ENCODE measurements at regions not wholly inside any gene's neighbourhood (a gene's known extent, or its start where the extent isn't known, plus 50 kb on each side); places are given as distances from the start of the nearest gene placed in this dataset.

DNA sequence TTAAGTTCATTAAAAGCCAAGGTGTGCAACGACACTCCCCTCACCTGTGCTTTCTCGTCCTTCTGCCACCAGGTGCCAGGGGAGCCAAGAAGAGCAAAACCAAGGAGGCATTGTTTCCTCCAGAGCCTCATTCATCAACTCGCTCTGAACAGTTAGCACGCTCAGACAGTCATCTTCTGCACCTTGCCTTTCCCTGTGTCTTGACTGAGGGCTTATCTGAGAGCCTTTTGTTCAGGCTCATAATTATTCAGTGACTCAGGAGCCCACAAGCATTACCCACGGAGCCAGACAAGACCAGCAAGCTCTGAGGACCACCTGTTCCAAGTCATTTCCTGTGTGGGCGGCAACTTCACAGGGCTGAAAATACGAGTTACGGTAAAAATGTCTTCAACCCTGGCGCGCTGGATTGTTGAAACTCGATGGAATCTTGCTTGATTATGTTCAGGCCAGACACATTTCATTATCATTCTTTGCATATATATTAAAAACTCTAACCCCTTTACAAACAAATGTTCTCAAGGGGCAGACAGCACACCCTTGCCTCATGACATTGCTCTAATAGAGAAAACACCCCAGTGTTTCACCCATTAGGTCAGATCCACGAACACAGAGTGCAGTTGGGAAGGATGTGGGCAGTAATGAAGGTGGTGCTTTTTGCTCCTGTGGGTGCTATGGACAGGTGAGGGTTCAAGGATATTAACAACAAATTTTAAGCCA lies 89.7 kb upstream of the RUNX1 start:
- peak; percentile 58 for DNase-seq

DNA sequence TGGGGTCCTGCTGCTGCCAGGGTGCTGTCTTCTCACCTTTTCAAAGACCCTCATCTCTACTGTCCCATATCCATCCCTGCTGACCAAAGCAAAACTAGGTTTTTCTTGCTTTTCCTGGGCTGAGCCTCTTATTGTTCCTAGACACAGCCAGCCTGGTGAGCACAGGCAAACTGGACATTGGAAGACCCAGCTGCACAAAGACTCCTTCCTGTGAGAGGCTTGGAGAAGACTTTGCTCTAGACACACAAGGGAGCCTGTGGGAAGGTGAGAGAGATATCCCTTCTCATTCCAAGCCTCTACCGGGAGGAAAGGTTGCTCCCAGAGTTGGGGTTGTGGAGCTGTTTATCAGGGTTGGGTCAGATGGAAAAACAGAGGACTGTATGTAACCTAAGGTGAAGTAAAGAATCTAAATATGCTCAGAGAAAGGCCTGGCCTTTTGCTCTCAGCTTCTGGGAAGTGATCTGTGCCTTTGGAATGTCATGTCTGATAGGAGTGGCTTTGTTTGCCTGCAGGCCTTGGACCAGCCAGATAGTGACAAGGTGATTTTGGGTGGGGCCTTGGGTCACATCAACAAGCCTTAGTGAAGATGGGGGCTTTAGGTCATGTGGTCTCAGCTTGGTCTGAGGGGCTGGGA lies 87.6 kb upstream of the RUNX1 start:
- no peak for DNase-seq

DNA sequence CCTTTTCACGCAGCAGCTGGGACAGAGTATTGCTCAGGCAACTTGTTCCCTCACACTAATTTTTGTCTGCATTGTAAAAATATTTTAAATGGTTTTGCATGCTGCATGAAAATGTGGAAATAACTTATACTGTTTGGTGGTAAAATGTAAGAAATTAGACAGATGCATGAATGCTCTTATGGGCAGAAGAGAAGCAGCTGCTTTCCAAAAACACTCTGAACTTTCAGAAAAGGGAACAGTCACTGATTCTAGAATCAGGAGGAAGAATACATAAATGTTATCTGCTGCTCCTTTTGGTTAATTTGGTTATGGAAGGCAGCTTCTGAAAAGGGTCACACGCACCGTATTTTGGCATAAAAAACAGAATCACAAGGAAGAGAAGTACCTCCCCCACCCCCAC lies 87.0 kb upstream of the RUNX1 start:
- no peak for DNase-seq

DNA sequence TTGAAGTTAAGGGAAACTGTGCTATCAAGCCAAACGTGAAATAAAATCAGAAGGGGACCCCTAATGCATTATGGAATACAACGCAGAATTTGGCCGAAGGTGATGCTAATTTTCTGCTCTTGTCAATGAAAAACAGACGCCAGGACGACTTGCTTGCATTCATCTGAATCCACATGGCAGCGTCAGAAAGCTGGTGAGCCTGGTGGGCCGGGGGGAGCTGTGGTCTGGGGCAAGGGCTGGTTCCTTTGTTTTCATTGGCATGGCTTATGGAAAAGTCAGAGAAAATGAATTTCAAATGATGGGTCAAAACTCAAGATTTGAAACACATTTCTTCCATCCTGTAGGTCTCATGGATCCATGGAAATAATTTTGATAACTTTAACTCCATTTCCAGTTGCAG lies 86.4 kb upstream of the RUNX1 start:
- DNase-seq, result no peak

DNA sequence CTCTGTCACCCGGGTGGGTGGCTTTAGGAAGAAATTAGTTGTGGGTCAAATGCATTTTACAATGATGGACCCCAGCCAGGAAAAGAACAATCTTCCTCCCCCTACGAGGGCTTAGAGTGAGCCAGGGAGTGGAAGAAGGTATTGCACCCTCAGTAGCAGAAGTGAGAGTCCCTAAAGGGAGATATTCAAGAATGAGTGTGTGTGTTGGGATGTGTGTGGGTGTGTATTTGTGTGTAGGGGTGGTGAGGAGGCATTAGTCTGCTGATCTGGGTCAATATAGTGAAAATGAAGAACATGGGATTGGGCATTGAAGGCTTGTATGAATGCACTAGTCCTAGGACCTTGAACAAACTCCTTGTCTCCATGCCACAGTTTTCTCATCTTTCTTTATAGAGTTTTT lies 85.2 kb upstream of the RUNX1 start:
- DNase-seq, result no peak

DNA sequence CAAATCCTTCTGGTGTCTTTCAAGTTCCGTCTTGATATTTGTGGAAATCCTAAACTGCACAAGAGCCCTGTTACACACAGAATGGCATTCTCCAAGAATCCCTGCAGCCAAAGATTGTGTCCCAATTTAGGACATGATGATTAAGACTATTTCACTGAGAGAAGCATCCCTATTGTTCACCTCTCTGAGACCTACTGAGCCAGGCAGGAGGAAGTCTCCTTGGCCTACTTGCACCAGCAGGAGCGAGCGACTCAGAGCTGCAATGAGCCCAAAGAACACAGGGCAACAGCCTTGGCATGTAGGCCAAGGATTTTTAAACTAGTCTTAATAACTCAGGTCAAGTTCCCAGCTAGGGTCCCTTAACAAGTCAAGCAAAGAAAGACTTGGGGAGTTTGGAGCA lies 79.4 kb upstream of the RUNX1 start:
- no peak for DNase-seq

DNA sequence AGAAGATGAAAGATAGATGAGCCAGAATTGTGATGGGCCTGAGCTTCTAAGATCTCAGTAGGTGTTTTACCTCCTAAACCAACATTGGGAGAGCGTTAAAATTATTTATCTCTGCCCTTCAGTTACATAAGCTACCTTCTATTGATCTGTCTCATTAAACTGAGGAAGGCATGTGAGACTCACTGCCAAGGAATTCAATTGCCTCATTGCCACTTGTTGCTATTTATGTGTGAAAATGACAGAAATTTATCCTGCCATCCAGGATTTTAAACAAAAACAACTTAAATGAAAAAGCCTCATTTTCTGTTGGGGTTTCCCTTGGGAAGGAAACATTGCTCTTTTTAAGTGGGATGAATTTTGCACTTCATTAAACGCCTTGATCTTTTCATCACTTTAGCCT lies 78.7 kb upstream of the RUNX1 start:
- DNase-seq, result no peak

DNA sequence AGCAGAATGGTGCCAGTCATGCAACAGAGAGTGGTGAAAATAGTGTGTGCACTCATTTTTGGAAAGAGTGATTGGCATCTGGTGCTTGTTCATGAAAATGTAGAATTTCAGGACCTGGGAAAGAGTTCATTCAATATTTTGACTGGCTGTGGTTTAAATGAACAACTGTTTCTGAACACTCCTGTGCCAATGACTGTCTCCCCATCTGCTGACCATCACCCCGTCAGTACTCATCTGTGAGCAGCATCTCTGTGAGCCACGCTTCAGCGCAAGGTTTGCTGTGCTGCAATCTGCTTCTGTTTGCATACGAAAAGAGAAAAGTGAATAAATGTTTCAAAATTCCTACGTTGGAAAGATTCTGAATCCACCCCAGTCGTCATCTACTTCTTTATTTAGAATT lies 77.9 kb upstream of the RUNX1 start:
- DNase-seq, result no peak

DNA sequence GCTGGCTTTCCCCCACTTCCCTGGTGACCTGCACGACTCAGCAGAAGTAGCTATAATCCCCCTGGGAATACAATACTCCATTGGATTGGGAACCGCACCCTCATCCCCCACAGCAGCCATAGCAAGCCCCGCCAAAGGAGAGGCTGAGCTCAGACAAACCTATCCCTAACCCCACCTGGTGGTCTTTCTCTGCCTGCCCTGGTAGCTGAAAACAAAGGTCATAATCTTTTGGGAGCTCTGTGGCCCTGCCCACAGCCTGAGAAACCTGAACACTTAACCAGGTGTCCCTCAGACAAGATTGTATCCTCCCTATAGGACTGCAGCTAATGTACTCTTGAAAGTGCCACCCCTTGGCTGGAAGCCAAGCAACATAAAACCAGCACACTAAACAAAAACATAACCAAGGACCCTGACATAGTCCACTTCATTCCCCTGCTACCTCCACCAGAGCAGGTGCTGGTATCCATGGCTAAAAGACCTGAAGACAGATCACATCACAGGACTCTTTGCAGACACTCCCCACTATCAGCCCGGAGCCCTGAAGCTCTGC lies 71.6 kb upstream of the RUNX1 start:
- DNase-seq, result no peak

DNA sequence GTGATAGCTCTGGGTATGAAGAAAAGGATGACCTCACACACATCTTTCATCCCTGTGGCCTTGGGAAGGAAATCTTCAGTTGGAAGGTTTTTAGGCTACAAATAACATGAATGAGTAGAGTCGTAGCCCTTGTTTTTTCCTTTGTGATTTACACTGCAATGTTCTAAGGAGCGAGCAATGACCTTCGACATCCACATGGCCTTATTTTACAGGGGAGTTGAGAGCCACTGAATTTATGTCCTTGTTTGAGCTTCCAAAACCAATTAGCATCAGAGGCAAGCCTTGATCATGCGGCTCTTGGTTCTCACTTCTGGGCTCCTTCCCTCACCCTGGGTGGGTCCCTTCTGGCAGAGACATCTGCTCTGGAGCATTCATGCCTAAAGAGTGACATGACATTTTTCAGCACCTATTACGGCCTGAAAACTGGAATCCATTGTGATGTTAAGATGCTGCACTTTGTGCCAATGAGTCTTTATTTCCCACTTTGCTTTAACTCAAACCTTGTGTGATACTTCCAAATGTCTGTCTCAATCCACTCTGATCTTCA lies 70.5 kb upstream of the RUNX1 start:
- no peak for DNase-seq

DNA sequence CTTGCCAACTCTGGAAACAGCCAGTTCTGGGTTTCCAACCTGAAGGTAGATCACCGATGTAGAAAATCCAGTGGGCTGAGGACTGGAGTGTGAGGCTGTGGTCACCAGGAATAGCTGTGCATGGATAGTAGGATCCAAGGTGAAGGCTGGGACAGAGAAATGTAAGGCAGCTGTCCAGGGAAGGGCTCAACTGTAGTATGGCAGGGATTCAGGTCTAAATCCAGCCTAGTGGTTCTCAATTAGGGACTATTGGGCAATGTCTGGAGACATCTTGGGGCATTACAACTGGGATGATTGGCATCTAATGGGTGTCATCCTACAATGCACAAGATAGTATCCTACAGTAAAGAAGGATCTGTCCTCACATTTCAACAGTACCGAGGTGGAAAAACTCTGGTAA lies 67.7 kb upstream of the RUNX1 start:
- DNase-seq, result no peak

DNA sequence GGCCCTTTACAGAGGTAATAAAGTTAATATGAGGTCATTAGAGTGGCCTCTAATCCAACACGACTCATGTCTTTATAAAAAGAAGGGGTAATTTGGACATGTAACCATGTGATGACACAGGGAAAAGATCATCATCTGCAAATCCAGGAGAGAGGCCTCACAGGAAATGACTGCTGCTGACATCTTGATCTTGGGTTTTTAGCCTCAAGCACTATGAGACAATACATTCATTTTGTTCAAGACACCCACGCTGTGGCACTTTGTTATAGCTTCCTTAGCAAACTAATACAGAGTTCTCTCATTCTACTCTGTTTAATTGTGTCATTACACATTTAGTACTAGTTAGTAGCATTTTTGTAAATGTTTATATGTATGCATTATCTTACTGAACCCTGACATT lies 64.0 kb upstream of the RUNX1 start:
- DNase-seq, result no peak

DNA sequence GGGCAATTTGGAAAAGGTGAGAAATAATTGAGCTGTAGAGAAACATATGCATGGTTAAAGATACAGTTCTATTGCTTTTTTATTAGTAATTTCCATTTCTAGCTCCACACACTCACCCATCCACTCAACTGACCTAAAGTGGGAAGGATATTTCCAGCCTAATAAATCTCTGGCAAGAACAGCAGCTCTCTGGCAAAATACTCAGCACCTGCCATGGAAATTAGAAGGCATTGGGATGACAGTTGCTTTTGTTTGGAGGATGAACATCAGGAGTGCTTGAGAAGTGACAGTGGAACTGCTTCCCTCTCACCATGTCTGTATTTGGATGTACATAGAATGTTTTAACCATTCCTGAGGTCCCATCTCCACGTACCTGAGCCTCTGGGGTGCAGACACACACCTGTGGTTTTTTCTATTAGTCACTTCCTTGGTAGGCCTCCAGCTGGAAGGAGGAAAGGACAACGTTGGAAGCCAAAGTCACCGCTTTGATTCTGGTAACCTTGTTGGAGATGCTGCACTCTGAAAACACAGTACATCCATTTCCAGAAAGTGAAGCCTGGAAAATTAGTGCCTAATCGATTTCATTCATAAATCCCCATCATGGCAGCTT lies 62.3 kb upstream of the RUNX1 start:
- no peak for DNase-seq

DNA sequence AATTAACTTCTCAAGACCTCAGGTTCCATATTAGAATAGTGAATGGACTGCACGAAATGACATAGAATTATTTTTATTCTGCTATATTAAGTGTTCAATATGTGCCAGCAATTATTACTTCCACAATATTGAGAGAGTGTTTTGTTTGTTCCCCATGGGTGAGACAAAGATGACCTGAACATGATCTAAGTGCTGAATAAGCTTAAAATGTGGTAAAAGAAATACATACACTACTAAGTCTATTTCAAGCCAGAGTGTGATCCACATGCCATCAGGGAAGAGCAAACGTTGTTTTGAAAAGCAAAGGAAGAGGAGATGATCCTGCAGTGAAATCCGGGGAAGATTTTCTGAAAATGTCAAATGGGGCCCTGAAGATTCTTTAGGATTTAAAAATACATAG lies 59.8 kb upstream of the RUNX1 start:
- no peak for DNase-seq

DNA sequence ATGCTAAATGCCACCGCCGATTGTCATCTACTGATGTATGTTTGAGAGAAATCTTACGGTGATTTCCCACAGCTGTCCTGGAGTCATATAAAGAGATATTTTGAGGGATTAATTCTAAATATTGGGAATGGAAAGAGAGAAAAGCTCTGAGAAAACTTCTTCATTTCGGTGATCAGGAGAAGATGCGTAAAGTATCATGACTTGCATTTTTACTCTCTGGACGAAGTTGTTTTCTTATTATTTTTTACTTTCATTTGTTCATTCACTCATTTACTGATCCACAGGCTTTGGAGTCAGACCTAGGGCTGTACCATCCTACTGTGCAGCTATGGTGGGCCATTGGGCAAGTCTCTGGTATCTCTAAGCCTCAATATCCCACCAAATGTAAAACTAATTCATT lies 58.4 kb upstream of the RUNX1 start:
- no peak for DNase-seq

DNA sequence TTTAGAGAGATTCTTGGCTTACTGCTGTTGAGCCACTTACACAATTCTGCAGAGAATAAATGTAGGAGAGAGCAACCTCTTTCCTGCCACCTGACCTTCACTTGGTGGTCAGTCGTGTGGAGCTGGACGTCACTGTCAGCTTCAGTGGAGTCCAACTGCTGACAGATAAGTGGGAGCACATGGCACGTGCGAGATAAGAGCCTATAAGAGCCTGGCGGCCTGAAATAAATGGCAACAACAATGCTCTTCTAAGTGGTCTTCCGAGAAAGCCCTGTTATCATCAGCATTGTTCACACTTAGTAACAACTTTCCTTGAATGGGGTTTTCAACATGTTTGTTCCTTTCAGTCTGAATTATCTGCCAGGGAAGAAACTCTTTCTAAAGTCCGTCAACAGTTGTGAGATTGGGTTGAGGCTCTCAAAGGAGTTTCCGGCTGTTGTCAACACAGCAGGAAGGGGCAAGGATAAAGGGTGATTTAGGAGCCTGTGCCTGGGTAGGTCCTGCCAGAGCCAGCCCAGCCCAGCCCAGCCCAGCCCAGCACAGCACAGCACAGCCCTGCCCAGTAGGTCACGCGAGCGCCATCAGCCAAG lies 57.2 kb upstream of the RUNX1 start:
- no peak for DNase-seq

DNA sequence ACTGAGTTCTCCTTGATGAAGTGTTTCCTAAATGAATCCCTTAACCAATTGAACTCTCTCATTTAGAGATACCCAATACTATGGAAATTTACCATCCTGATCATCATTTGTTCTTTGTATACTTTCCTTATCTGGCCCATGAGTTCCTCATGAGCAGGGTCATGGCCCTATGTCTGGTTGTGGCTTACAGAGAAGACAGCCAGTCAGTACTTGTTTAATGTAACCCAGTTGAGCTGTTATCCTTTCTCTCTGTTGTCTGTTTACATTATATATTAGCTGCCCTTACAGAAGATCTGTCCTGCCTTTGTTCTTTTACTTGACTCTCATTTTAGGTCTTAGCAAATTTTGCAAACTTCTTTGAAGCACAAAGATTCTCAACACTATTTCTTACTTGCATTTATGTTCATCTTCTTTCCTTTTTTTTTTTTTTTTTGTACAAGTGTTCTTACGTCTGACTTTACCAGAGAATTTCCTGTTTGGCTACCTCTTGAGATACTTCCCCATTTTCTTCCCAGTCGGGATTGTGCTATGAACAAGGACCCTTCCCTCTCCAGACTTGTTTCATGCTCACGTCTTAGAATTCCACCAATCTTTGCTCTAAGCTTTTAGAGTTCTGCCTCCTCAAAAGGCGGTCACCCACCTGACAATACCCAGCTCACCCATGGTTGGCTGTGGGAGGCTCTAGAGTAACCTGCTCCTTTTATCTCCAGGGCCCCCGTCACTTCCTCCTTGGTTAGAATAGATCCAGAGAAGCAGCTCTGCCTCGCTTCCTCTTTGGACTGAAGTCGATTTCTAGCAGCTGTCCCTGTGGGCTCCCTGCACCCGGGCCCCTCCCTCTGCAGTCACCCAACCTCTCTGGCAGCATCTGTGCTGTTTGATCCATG lies 53.6 kb upstream of the RUNX1 start:
- no peak for DNase-seq

DNA sequence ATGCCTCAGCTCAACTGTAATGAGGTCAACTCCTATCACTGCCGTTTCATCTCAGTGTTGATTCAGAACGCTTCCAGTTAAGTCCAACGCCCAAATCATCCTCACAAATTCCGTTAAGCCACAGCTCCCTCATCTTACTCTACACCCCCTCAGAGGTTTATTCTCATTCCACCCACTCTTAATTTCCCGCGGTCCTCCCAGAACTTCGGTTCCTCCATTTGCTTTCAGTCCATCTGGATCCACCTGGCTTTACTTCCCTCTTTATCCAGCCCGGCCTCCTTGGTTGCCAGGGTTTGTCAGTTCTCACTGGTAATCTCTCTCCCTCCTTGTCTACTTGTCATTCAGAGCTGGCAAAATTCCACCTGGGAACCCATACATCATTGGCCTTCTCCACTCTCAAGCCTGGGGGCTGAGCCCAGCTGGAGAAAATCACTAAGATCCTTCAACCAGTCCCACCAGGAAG lies 51.3 kb upstream of the RUNX1 start:
- DNase-seq, result no peak

DNA sequence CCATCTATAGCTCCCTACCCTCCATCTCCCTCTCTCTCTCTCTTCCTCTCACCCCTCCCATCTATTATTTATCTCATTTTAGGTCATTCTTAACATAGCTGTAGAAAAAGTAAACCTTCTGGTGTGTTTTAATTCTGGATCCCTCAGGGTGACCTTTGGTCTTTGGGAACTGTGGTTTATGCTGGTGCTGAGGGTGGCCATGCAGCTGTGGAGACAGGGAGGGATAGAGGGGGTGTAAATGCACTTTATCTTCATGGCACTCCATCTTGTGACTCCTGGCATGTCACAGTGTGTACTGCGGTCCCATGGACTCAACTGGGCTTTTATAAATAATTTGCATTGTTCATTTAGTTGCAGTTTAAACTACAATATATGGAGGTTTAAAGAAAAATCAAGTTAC lies 50.2 kb upstream of the RUNX1 start:
- no peak for DNase-seq

Measured in activated naive CD4-positive, alpha-beta T cell treated with Interleukin-2 at 50 U/mL for 16 hours (primary cell).